ENCODE measurements at regions not wholly inside any gene's neighbourhood (a gene's known extent, or its start where the extent isn't known, plus 50 kb on each side); places are given as distances from the start of the nearest gene placed in this dataset.
"Not testable (repeated sequence)": the region's sequence is repeated elsewhere in the genome, so short reads cannot be mapped to it uniquely, and the experiment has no call there.

DNA sequence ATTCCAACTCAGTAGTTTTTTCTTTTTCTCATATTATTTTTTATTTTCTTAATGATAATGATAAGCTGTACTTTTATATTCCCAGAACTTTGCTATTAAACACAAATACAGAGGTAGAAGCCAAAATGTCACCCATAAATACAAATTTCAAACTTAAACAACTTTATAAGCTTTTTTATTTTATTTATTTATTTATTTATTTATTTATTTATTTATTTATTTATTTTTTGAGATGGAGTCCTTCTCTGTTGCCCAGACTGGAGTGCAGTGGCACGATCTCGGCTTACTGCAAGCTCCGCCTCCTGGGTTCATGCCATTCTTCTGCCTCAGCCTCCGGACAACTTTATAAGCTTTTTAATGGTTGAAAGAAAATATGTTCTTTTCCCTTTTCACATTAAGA, 243.3 kb downstream of the RAP2B start:
- TF ChIP-seq, protein P1, sequence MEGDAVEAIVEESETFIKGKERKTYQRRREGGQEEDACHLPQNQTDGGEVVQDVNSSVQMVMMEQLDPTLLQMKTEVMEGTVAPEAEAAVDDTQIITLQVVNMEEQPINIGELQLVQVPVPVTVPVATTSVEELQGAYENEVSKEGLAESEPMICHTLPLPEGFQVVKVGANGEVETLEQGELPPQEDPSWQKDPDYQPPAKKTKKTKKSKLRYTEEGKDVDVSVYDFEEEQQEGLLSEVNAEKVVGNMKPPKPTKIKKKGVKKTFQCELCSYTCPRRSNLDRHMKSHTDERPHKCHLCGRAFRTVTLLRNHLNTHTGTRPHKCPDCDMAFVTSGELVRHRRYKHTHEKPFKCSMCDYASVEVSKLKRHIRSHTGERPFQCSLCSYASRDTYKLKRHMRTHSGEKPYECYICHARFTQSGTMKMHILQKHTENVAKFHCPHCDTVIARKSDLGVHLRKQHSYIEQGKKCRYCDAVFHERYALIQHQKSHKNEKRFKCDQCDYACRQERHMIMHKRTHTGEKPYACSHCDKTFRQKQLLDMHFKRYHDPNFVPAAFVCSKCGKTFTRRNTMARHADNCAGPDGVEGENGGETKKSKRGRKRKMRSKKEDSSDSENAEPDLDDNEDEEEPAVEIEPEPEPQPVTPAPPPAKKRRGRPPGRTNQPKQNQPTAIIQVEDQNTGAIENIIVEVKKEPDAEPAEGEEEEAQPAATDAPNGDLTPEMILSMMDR (conservative IDR thresholded peaks at IDR 0.05; ENCODE audit: low read depth, low read length), result not testable (repeated sequence)
- not testable (repeated sequence) for TF ChIP-seq EZH2 (IDR thresholded peaks at IDR 0.05; ENCODE audit: borderline replicate concordance, low read depth, low read length, poor library complexity, severe bottlenecking)
